ENCODE measurements at regions not wholly inside any gene's neighbourhood (a gene's known extent, or its start where the extent isn't known, plus 50 kb on each side); places are given as distances from the start of the nearest gene placed in this dataset.

- no peak for TF ChIP-seq POLR2A (IDR thresholded peaks at IDR 0.05)
- TF ChIP-seq CTCF (IDR thresholded peaks at IDR 0.05), result no peak
Observed at GRCh38 chr12:90181216-90181615, 472.6 kb upstream of the ATP2B1 start.

Data from sigmoid colon (tissue), 3 donors.